ENCODE measurements at regions not wholly inside any gene's neighbourhood (a gene's known extent, or its start where the extent isn't known, plus 50 kb on each side); places are given as distances from the start of the nearest gene placed in this dataset.

- Mint-ChIP-seq H3K36me3 (ENCODE audit: low read depth) (peaks cover 2% of the 10 kb centered on the region), H3K27me3 (ENCODE audit: low read depth) (peaks cover 17% of the 10 kb centered on the region), H3K27ac (ENCODE audit: unreplicated experiment) (no peak overlapping the region), H3K9me3 (ENCODE audit: low read depth) (peaks cover 6% of the 10 kb centered on the region), H3K4me1 (ENCODE audit: low read depth) (peaks cover 8% of the 10 kb centered on the region), H3K4me3 (ENCODE audit: unreplicated experiment) (no peak overlapping the region)
- TF ChIP-seq, protein P1, sequence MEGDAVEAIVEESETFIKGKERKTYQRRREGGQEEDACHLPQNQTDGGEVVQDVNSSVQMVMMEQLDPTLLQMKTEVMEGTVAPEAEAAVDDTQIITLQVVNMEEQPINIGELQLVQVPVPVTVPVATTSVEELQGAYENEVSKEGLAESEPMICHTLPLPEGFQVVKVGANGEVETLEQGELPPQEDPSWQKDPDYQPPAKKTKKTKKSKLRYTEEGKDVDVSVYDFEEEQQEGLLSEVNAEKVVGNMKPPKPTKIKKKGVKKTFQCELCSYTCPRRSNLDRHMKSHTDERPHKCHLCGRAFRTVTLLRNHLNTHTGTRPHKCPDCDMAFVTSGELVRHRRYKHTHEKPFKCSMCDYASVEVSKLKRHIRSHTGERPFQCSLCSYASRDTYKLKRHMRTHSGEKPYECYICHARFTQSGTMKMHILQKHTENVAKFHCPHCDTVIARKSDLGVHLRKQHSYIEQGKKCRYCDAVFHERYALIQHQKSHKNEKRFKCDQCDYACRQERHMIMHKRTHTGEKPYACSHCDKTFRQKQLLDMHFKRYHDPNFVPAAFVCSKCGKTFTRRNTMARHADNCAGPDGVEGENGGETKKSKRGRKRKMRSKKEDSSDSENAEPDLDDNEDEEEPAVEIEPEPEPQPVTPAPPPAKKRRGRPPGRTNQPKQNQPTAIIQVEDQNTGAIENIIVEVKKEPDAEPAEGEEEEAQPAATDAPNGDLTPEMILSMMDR (IDR thresholded peaks at IDR 0.05): no peak
- no peak for DNase-seq (ENCODE audit: low spot score)
Measured at GRCh38 chr2:71903841-71904240, 243.8 kb downstream of the CYP26B1 start.

DNA sequence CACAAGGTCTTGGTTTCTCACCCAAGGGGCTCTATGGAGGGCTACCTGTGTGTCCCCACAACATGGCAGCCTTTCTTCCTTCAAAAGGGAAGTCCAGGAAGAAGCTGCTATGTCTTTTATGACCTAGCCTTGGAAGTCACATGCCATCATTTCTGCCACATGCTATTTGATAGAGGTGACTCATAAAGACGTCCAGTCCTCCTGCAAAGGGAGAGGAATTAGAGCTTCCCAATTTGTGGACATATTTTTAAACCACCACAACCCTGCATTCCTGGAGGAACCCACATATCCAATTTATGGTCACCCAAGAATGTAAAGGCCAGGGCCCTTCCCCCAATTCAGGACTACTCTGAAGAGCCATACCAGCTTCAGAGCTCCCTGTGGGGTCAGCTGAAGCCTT lies 246.2 kb downstream of the CYP26B1 start:
- peaks cover 2% of the 10 kb centered on the region for H3K36me3 Mint-ChIP-seq (ENCODE audit: low read depth)
- no peak for DNase-seq (ENCODE audit: low spot score)
- peaks cover 8% of the 10 kb centered on the region for H3K4me1 Mint-ChIP-seq (ENCODE audit: low read depth)
- peaks cover 3% of the 10 kb centered on the region for H3K9me3 Mint-ChIP-seq (ENCODE audit: low read depth)
- no peak overlapping the region for H3K27ac Mint-ChIP-seq (ENCODE audit: unreplicated experiment)
- TF ChIP-seq, protein P1 (IDR thresholded peaks at IDR 0.05): no peak
- peaks cover 26% of the 10 kb centered on the region for H3K27me3 Mint-ChIP-seq (ENCODE audit: low read depth)
- H3K4me3 Mint-ChIP-seq (ENCODE audit: unreplicated experiment): no peak overlapping the region

- Mint-ChIP-seq H3K4me1 (ENCODE audit: low read depth) (no peaks in the 10 kb centered on the region), H3K4me3 (ENCODE audit: unreplicated experiment) (no peak overlapping the region), H3K27ac (ENCODE audit: unreplicated experiment) (no peak overlapping the region), H3K9me3 (ENCODE audit: low read depth) (peaks cover 3% of the 10 kb centered on the region), H3K27me3 (ENCODE audit: low read depth) (peaks cover 26% of the 10 kb centered on the region), H3K36me3 (ENCODE audit: low read depth) (peaks cover 2% of the 10 kb centered on the region)
- TF ChIP-seq, protein P1 (IDR thresholded peaks at IDR 0.05): no peak
- DNase-seq (ENCODE audit: low spot score): no peak
Measured at GRCh38 chr2:71898851-71899681, 248.6 kb downstream of the CYP26B1 start.

DNA sequence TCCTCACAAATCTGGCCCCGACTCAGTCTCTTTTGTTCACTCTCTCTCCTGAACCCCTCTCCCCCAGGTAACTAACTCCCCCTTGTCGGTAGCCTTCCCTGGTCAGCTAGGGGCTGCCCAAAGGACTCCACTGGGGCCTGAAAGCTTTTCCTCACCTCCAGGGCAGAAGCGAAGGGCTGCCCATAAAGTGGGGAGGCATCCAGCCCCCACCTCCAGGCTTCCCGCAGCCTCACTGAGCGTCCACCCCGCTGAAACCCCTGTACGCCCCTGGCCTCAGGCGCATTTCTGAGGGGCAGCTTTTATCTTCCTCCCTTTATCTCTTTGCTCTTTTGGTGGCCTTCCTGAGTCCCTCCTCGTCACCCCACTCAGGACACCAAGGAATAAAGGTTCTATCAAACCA lies 249.3 kb downstream of the CYP26B1 start:
- no peak for DNase-seq (ENCODE audit: low spot score)
- H3K27ac Mint-ChIP-seq (ENCODE audit: unreplicated experiment): no peak overlapping the region
- H3K4me1 Mint-ChIP-seq (ENCODE audit: low read depth): no peaks in the 10 kb centered on the region
- peaks cover 2% of the 10 kb centered on the region for H3K36me3 Mint-ChIP-seq (ENCODE audit: low read depth)
- peaks cover 28% of the 10 kb centered on the region for H3K27me3 Mint-ChIP-seq (ENCODE audit: low read depth)
- TF ChIP-seq, protein P1 (IDR thresholded peaks at IDR 0.05): no peak
- no peak overlapping the region for H3K4me3 Mint-ChIP-seq (ENCODE audit: unreplicated experiment)
- peaks cover 3% of the 10 kb centered on the region for H3K9me3 Mint-ChIP-seq (ENCODE audit: low read depth)

DNA sequence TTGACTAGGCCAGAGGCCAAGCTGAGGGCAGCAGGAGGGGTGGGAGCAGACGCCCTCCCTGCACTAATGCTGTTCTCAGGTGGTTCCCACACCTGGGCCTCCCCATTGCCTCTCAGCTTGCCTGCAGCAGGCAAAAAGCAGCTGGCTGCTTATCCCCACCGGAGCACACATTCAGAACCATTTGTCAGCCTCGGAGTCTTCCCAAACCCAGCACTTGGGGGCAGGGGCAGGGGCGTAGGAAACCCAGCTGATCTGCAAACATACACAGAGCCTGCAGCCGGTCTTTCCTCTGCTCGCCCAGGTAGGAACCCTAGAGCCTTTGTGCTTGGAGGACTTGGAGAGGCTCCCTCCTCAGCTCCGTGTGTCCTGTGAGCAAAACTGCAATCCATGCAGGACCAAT lies 249.8 kb downstream of the CYP26B1 start:
- no peak for DNase-seq (ENCODE audit: low spot score)
- no peak overlapping the region for H3K27ac Mint-ChIP-seq (ENCODE audit: unreplicated experiment)
- H3K36me3 Mint-ChIP-seq (ENCODE audit: low read depth): peaks cover 2% of the 10 kb centered on the region
- no peak overlapping the region for H3K4me3 Mint-ChIP-seq (ENCODE audit: unreplicated experiment)
- TF ChIP-seq, protein P1 (IDR thresholded peaks at IDR 0.05): no peak
- H3K27me3 Mint-ChIP-seq (ENCODE audit: low read depth): peaks cover 29% of the 10 kb centered on the region
- peaks cover 3% of the 10 kb centered on the region for H3K9me3 Mint-ChIP-seq (ENCODE audit: low read depth)
- H3K4me1 Mint-ChIP-seq (ENCODE audit: low read depth): no peaks in the 10 kb centered on the region
